NCI-H446 (cell line): ENCODE measurements at regions not wholly inside any gene's neighbourhood (a gene's known extent, or its start where the extent isn't known, plus 50 kb on each side); places are given as distances from the start of the nearest gene placed in this dataset.
"Not testable (repeated sequence)": the region's sequence is repeated elsewhere in the genome, so short reads cannot be mapped to it uniquely, and the experiment has no call there.

Experiments
- DNase-seq, 2 experiments: peaks; one replicate each; lab custom pipeline; 2025; lab: John Stamatoyannopoulos, UW

DNA sequence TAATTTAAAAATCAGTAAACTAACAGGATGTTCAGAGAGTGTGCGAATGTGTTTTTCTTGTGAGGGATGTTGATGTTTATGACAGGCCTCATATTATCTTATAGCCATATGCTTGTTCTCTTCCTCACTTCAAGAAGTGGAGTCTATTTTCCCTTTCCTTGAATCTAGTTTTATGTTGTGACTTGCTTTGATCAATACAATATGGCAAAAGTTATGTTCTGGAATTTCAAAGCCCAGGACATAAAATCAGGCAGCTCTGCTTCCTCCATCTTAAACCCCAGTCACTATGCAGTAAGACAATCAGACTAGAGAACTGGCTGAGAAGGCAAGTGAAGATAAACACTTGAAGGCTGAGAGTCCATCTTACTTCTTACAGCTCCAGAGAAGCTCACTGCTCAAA is 585.1 kb upstream of the NETO1 start:
- DNase-seq, result no peak

- no peak for DNase-seq
Observed at GRCh38 chr18:73446502-73446901, 578.7 kb upstream of the NETO1 start.

DNA sequence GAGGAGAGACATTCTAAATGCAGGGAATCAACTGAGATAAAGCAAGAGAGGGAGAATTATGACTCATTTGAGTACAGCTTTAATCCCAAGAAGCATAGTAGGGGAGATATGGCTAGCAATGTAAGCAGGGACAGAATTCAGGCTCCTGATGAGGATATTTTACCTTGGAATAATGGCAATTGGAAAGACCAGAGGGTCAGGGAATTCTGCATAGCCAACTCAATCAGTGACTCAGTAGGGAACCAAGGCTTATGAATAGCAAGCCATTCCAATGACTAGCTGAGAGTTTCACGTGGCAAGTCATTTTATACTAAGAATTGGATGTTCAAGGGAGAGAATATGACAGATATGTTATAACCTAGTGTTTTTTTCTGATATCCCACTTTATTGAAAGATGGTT is 563.8 kb upstream of the NETO1 start:
- DNase-seq, result no peak

GRCh38 chr18:73421010-73421409 is 553.2 kb upstream of the NETO1 start:
- no peak for DNase-seq

GRCh38 chr18:73419531-73419930 is 551.7 kb upstream of the NETO1 start:
- no peak for DNase-seq

DNA sequence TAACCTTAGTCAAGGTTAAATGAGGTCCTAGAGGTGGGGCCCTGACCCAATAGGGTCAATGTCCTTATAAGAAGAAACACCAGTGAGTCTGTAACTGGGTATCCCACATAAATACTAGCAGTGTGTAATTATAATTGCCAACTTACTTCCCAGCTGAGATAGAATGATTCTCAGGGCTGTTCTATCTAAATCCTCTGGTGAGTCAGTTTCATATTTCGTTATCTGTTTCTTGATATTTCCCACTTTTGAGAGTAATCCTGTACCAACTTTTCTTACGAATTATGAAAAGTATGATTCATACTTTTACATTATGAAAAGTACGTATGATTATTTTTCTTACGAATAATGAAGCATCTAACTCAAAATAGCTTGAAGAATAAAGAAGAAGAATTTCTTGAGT is 546.8 kb upstream of the NETO1 start:
- no peak for DNase-seq

DNA sequence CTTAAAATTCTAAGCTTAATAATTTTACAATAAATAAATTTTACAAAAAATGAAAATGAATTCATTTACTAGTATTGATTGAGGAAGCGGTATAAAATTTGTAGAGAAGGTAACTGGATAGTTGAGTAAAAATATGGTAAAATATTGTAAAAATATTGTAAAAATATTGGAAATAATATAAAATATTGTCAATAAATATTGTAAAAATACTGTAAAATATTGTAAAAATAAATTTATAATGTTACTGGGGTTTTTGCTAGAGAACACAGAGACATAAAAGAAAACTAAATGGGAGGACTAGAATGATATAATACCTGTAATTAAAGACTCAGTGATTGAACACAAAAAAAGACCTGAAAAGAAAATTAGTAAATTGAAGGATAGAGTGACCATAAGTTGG is 546.3 kb upstream of the NETO1 start:
- no peak for DNase-seq

GRCh38 chr18:73409242-73409641 is 541.5 kb upstream of the NETO1 start:
- DNase-seq, result no peak

- DNase-seq, result no peak
Observed at GRCh38 chr18:73408469-73408868, 540.7 kb upstream of the NETO1 start.

GRCh38 chr18:73407506-73407905 is 539.7 kb upstream of the NETO1 start:
- no peak for DNase-seq

- DNase-seq, result no peak
Observed at GRCh38 chr18:73384246-73384645, 516.5 kb upstream of the NETO1 start.

GRCh38 chr18:73381699-73382036 is 513.9 kb upstream of the NETO1 start:
- no peak for DNase-seq

- DNase-seq, result no peak
Observed at GRCh38 chr18:73381016-73381698, 513.4 kb upstream of the NETO1 start.

DNA sequence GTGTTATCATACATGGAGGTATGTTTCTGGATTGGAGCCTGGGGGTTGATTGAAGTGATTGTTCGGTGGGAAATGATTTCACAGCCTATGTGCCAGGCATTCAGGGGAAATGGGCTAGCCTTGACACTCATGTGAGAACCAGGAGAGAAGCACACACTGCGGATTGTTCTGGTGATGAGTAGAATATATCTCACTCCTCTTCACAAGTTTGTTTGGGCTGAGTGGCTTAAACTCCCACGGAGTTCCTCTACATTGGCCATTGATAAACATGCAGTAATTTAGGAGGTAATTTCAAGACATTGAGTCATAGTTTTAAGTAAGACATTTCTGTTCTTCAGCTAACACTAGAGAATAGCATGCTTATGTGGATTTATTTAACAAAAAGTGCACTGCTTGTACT is 498.9 kb upstream of the NETO1 start:
- no peak for DNase-seq

GRCh38 chr18:73365018-73365417 is 497.2 kb upstream of the NETO1 start:
- DNase-seq, result no peak

- no peak for DNase-seq
Observed at GRCh38 chr18:73355121-73355520, 487.3 kb upstream of the NETO1 start.

GRCh38 chr18:73352546-73352945 is 484.8 kb upstream of the NETO1 start:
- peak; percentile 72 to 86 for DNase-seq

DNA sequence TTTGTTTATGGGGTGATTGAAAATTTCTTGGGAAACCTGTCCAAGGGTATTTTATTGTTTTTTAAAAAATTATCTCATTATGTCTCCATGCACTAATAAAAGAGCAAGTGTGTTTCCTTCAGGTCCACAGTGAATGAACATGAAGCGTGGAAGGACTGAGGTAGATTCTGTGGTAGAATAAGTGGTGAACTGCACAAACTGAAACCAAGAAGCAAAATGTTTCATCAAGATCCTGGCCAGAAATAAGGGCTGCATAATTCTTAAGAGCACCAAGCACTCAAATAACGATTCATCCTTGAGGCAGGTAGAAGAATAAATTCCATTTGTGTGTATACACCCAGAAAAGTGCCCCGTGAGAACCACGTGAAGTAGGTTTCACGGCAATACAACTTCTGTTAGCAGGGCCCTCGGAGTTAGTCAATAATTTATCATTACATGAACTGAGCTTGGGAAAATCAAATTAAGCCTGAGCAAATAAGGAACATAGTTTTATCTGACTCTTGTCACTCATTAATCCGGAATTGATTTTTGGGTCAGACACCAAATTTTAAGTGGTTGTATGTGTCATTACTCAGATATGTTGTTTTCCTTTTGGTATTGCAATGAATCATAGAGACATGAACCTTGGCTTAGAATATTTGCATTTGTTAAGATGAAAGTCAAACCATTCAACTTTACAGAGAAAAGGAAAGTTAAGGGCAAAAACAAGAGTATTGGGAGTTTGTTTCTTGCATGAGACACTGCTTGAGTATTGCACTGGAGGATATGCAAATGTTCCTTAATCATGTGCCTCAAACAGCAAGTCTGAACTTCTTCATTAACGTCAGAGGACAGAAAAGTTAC is 472.6 kb upstream of the NETO1 start:
- no peak for DNase-seq

DNA sequence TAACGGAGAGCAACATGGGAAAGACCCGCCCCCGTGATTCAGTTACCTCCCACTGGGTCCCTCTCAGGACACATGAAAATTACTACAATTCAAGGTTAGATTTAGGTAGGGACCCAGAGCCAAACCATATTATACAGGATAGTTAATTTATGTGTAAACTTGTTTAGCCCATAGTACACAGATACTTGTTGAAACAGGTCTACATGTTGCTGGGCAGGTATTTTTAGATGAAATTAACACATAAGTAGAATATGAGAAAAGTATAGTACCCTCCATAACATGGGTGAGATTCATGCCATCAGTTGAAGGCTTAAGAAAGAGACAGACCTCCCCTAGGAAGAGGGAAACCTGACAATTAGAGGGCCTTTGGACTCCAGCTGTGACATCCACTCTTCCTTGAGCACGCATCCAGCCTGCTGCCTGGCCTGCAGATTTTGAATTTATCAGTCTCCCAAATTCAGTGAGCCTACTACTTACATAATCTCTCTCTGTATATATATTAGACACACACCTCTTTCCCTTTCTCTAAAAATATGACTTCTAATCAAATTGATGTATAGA is 463.5 kb upstream of the NETO1 start:
- DNase-seq, result no peak

DNA sequence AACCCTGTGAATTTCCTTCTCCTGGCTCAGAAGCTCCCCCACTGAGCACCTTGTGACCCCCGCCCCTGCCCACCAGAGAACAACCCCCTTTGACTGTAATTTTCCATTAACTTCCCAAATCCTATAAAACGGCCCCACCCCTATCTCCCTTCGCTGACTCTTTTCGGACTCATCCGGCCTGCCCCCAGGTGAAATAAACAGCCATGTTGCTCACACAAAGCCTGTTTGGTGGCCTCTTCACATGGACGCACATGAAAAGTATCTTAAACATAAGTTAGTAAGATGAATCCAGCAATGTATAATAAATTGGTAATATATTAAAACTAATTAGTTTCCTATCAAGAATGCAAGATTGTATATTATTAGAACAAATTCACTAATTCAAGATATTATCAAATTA is 462.3 kb upstream of the NETO1 start:
- DNase-seq, result not testable (repeated sequence)

- DNase-seq, result not testable (repeated sequence)
Observed at GRCh38 chr18:73324187-73324831, 456.5 kb upstream of the NETO1 start.

DNA sequence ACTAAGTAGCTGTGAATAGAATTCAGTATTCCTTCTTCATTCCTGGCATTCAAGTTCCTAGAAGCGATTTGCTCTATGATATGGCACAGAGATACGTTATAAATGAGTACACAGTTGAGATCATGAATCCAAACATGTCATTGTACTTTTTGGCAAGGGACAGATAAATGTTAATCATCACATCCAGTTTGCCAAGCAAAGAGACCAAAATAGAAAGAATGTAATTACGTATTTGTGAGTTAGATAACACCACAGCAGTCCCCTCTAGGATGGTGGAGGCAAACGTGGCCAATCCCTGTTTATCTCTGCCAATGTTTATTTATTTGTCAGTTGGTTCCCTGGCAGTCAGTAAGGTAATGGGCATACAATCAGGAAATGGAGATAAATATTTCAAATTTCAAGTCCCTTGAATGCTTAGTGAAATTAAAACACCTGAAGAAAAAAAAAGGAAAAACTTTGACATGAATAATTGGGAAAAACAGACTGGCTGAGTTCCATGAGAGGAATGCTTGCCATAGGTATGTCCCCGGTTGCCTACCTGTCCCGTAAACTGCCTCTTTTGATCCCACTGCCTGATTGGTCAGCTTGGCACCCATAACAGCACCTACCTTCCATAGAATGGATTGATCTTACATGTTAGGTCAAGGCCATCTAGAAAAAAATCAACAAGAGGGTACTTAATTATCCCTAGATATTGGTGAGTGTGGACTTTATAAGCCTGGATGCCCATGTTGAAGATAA is 451.1 kb upstream of the NETO1 start:
- peak in 1 of 2 experiments; percentile 40 for DNase-seq
